Smooth muscle cell (in vitro differentiated cells): ENCODE measurements at regions not wholly inside any gene's neighbourhood (a gene's known extent, or its start where the extent isn't known, plus 50 kb on each side); places are given as distances from the start of the nearest gene placed in this dataset.

Source experiments
- DNase-seq: peaks from one replicate; lab custom pipeline; 2025; ENCODE audit not compliant: unreplicated experiment; lab: John Stamatoyannopoulos, UW
- H2AFZ ChIP-seq: fragments of 200-600 bp; sonication (generic); 2 replicates; pipeline ENCODE4 v1.6.0; 2016; ENCODE audit warnings: antibody characterized with exemption, low read depth, mild to moderate bottlenecking
- H3F3A ChIP-seq: fragments of 200-600 bp; sonication (generic); 2 replicates; pipeline ENCODE4 v1.6.0; 2017; ENCODE audit warnings: antibody characterized with exemption, low read depth
- H3K27ac ChIP-seq: fragments of 200-600 bp; sonication (generic); 2 replicates; pipeline ENCODE4 v1.5.1; 2016; ENCODE audit warnings: low read depth, mild to moderate bottlenecking
- H3K27me3 ChIP-seq: fragments of 200-600 bp; sonication (generic); 2 replicates; pipeline ENCODE4 v1.6.1; 2016; ENCODE audit warnings: low read depth, mild to moderate bottlenecking
- H3K36me3 ChIP-seq: fragments of 200-600 bp; sonication (generic); 2 replicates; pipeline ENCODE4 v1.5.1; 2016; ENCODE audit warnings: low read depth
- H3K4me1 ChIP-seq: fragments of 200-600 bp; sonication (generic); 2 replicates; pipeline ENCODE4 v1.5.1; 2016; ENCODE audit warnings: low read depth
- H3K4me2 ChIP-seq: fragments of 200-600 bp; sonication (generic); 2 replicates; pipeline ENCODE4 v1.6.0; 2016; ENCODE audit warnings: mild to moderate bottlenecking
- H3K4me3 ChIP-seq: fragments of 200-600 bp; sonication (generic); 2 replicates; pipeline ENCODE4 v1.5.1; 2016; ENCODE audit warnings: mild to moderate bottlenecking
- H3K79me2 ChIP-seq: fragments of 200-600 bp; sonication (generic); 2 replicates; pipeline ENCODE4 v1.6.0; 2016; ENCODE audit warnings: low read depth, mild to moderate bottlenecking
- H3K9ac ChIP-seq: fragments of 200-600 bp; sonication (generic); 2 replicates; pipeline ENCODE4 v1.6.0; 2016; ENCODE audit warnings: low read depth
- H3K9me3 ChIP-seq: fragments of 200-600 bp; sonication (generic); replicated peaks from 2 replicates; pipeline ENCODE4 v1.5.1; 2016; ENCODE audit warnings: low read depth
- H4K20me1 ChIP-seq: fragments of 200-600 bp; sonication (generic); 2 replicates; pipeline ENCODE4 v1.6.0; 2016; ENCODE audit warnings: low read depth
- WGBS: methylation state at CpG from one replicate; pipeline ENCODE4 v1.1.7; 2016; ENCODE audit warnings: low lambda C conversion rate; 5-methylcytosine and 5-hydroxymethylcytosine counted together
- TF ChIP-seq, protein P1 (sequence below): fragments of 200-600 bp; sonication (generic); IDR thresholded peaks from 2 replicates; pipeline ENCODE4 v1.5.1; 2017; ENCODE audit warnings: borderline replicate concordance, mild to moderate bottlenecking, antibody characterized with exemption; ENCODE audit not compliant: insufficient read depth, poor library complexity, severe bottlenecking

DNA sequence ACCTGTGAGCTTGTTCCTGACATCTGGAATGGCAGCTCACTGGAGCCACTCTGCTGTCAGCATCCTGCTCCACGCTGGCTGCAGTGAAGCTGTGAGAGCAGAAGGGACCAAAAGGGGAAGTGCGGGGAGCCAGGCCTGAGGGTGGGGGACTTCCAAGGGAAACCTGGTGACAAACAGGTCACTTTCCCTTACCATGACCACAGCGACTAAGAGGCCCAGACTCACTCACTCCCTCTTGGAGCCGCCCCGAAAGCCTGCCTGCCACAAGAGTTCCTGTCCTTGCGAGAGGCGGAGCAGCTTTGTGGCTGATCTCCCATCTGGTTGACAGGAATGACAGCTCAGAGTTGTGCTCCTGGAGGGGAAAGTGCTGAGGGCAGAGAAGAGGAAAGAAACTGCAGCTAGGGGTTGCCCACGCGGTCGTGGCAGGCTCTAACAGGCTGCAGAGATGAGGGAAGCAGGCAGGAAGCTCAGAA is 183.8 kb upstream of the NTM start:
- H3K4me3 ChIP-seq, result no peak overlapping the region
- no peaks in the 10 kb centered on the region for H3K36me3 ChIP-seq
- TF ChIP-seq, protein P1, sequence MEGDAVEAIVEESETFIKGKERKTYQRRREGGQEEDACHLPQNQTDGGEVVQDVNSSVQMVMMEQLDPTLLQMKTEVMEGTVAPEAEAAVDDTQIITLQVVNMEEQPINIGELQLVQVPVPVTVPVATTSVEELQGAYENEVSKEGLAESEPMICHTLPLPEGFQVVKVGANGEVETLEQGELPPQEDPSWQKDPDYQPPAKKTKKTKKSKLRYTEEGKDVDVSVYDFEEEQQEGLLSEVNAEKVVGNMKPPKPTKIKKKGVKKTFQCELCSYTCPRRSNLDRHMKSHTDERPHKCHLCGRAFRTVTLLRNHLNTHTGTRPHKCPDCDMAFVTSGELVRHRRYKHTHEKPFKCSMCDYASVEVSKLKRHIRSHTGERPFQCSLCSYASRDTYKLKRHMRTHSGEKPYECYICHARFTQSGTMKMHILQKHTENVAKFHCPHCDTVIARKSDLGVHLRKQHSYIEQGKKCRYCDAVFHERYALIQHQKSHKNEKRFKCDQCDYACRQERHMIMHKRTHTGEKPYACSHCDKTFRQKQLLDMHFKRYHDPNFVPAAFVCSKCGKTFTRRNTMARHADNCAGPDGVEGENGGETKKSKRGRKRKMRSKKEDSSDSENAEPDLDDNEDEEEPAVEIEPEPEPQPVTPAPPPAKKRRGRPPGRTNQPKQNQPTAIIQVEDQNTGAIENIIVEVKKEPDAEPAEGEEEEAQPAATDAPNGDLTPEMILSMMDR, result no peak
- no peaks in the 10 kb centered on the region for H3K79me2 ChIP-seq
- H2AFZ ChIP-seq, result peak overlapping the region; percentile 54
- no peaks in the 10 kb centered on the region for H3F3A ChIP-seq
- H3K27me3 ChIP-seq, result peaks cover 7% of the 10 kb centered on the region
- no peak overlapping the region for H3K27ac ChIP-seq
- WGBS, result 36% methylated on average over 10 of the region's 10 CpGs
- no peak overlapping the region for H3K4me2 ChIP-seq
- no peaks in the 10 kb centered on the region for H3K4me1 ChIP-seq
- no peak overlapping the region for H3K9ac ChIP-seq
- no peaks in the 10 kb centered on the region for H3K9me3 ChIP-seq
- DNase-seq, result no peak
- no peaks in the 10 kb centered on the region for H4K20me1 ChIP-seq

DNA sequence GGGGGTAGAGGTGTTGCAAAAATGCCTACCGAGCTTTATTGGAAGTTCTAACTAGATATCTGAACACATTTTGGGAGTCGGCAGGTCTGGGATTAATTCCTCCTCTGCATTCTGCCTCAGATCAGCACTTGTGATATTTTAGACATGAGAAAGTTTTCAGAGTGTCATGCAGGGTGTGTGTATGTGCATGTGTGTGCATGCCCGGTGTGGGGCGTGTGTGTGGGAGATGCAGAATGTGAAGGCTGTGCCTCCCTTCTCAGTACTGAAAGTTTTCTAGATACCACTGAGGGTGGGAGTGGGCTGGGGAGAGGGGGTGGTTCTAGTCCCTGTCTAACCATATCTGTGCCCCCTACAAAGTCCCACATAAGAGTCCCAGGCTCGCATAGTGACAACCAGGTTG is 180.0 kb upstream of the NTM start:
- Histone ChIP-seq H3K4me2 (no peak overlapping the region), H3K79me2 (no peaks in the 10 kb centered on the region), H3K27me3 (peaks cover 6% of the 10 kb centered on the region), H3K9ac (no peak overlapping the region), H3K36me3 (no peaks in the 10 kb centered on the region), H3K4me3 (no peak overlapping the region), H2AFZ (no peak overlapping the region), H3K9me3 (no peaks in the 10 kb centered on the region), H3K4me1 (no peaks in the 10 kb centered on the region), H4K20me1 (no peaks in the 10 kb centered on the region), H3F3A (no peaks in the 10 kb centered on the region), H3K27ac (no peak overlapping the region)
- TF ChIP-seq, protein P1, result no peak
- WGBS, result 94% methylated on average over 5 of the region's 5 CpGs
- no peak for DNase-seq

GRCh38 chr11:131191606-131192005 is 178.8 kb upstream of the NTM start:
- Histone ChIP-seq H3K27ac (no peak overlapping the region), H3K27me3 (peaks cover 6% of the 10 kb centered on the region), H3K9me3 (no peaks in the 10 kb centered on the region), H4K20me1 (no peaks in the 10 kb centered on the region), H3K79me2 (no peaks in the 10 kb centered on the region), H2AFZ (no peak overlapping the region), H3K4me2 (no peak overlapping the region), H3K4me1 (no peaks in the 10 kb centered on the region), H3K9ac (no peak overlapping the region), H3F3A (no peaks in the 10 kb centered on the region), H3K4me3 (no peak overlapping the region), H3K36me3 (no peaks in the 10 kb centered on the region)
- WGBS, result 71% methylated on average over 4 of the region's 4 CpGs
- DNase-seq, result no peak
- TF ChIP-seq, protein P1, result no peak

GRCh38 chr11:131192628-131193027 is 177.8 kb upstream of the NTM start:
- WGBS, result 83% methylated on average over 12 of the region's 12 CpGs
- H3K27me3 ChIP-seq, result peaks cover 10% of the 10 kb centered on the region
- no peak overlapping the region for H3K4me2 ChIP-seq
- no peaks in the 10 kb centered on the region for H3K9me3 ChIP-seq
- no peaks in the 10 kb centered on the region for H3F3A ChIP-seq
- no peak overlapping the region for H2AFZ ChIP-seq
- no peak overlapping the region for H3K27ac ChIP-seq
- no peak for DNase-seq
- no peaks in the 10 kb centered on the region for H3K4me1 ChIP-seq
- no peak overlapping the region for H3K4me3 ChIP-seq
- no peaks in the 10 kb centered on the region for H3K36me3 ChIP-seq
- TF ChIP-seq, protein P1, result no peak
- H3K9ac ChIP-seq, result no peak overlapping the region
- H3K79me2 ChIP-seq, result no peaks in the 10 kb centered on the region
- H4K20me1 ChIP-seq, result no peaks in the 10 kb centered on the region
